OCI-LY3 (cell line): ENCODE measurements at regions not wholly inside any gene's neighbourhood (a gene's known extent, or its start where the extent isn't known, plus 50 kb on each side); places are given as distances from the start of the nearest gene placed in this dataset.

Experiments used
- EZH2phosphoT487 ChIP-seq: fragments of 200-600 bp; shearing (Covaris generic); IDR thresholded peaks from 2 replicates; pipeline ENCODE4 v1.6.1; 2018; ENCODE audit warnings: antibody characterized with exemption, mixed run types, low read depth
- TF ChIP-seq, protein P1 (sequence below): fragments of 200-600, 300-600 bp; sonication (generic); IDR thresholded peaks from 2 replicates; pipeline ENCODE4 v1.5.1; 2014; ENCODE audit warnings: antibody characterized with exemption, low read length, low read depth

DNA sequence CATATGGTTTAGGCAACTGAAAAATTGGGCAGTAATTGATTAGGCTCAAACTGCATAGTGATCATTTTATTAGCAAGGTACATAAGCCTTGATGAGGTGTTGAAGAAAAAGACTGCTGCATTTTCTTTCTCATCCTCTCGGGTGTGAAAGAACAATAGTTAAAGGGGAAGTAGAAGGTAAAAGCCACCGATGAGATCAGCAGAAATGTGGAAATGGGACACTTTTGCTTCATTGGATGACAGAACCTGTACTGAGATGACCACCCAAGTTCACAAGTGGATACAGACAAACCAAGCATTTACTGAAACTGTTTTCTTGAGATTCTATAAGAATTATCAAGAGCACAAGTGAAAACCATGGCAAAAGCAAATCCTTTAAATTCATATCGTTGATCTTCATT lies 184.0 kb downstream of the TMX1 start:
- TF ChIP-seq, protein P1, sequence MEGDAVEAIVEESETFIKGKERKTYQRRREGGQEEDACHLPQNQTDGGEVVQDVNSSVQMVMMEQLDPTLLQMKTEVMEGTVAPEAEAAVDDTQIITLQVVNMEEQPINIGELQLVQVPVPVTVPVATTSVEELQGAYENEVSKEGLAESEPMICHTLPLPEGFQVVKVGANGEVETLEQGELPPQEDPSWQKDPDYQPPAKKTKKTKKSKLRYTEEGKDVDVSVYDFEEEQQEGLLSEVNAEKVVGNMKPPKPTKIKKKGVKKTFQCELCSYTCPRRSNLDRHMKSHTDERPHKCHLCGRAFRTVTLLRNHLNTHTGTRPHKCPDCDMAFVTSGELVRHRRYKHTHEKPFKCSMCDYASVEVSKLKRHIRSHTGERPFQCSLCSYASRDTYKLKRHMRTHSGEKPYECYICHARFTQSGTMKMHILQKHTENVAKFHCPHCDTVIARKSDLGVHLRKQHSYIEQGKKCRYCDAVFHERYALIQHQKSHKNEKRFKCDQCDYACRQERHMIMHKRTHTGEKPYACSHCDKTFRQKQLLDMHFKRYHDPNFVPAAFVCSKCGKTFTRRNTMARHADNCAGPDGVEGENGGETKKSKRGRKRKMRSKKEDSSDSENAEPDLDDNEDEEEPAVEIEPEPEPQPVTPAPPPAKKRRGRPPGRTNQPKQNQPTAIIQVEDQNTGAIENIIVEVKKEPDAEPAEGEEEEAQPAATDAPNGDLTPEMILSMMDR, result no peak
- TF ChIP-seq EZH2phosphoT487, result no peak
